ENCODE measurements at regions not wholly inside any gene's neighbourhood (a gene's known extent, or its start where the extent isn't known, plus 50 kb on each side); places are given as distances from the start of the nearest gene placed in this dataset.
"Not testable (repeated sequence)": the region's sequence is repeated elsewhere in the genome, so short reads cannot be mapped to it uniquely, and the experiment has no call there.

DNA sequence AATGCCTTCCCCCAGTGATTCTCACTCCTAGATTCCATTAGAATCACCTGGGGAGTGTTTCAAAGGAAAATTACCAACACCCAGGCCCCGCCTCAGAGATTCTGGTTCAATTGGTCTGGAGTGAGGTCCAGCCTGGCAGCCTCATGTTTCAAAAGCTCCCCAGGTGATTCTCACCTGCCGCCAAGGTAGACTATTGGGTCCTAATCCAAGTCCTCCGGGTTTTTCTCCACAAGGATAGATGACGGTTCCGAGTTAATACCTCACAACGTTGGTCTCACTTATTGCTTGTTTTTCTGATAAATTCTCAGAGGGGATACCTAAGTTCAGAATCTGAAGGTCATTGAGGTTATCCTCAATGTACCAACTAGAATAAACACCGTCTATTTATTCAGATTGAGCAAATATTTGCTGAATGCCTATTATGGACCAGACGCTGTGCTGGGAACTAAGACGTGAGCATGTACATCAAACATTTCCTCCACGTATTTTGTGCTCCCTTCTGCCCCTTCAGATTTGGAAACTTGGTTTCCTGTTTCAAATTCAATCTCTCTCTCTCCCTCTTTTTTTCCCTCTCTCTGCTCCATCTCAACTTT, 97.5 kb downstream of the SEC16B start:
- Histone ChIP-seq H3K27me3 (ENCODE audit: insufficient read depth, poor library complexity, severe bottlenecking) (no peaks in the 10 kb centered on the region), H3K27ac (replicated peaks) (no peak overlapping the region), H3K4me3 (replicated peaks; ENCODE audit: insufficient read depth, low read length) (no peak overlapping the region)
- TF ChIP-seq, protein P1, sequence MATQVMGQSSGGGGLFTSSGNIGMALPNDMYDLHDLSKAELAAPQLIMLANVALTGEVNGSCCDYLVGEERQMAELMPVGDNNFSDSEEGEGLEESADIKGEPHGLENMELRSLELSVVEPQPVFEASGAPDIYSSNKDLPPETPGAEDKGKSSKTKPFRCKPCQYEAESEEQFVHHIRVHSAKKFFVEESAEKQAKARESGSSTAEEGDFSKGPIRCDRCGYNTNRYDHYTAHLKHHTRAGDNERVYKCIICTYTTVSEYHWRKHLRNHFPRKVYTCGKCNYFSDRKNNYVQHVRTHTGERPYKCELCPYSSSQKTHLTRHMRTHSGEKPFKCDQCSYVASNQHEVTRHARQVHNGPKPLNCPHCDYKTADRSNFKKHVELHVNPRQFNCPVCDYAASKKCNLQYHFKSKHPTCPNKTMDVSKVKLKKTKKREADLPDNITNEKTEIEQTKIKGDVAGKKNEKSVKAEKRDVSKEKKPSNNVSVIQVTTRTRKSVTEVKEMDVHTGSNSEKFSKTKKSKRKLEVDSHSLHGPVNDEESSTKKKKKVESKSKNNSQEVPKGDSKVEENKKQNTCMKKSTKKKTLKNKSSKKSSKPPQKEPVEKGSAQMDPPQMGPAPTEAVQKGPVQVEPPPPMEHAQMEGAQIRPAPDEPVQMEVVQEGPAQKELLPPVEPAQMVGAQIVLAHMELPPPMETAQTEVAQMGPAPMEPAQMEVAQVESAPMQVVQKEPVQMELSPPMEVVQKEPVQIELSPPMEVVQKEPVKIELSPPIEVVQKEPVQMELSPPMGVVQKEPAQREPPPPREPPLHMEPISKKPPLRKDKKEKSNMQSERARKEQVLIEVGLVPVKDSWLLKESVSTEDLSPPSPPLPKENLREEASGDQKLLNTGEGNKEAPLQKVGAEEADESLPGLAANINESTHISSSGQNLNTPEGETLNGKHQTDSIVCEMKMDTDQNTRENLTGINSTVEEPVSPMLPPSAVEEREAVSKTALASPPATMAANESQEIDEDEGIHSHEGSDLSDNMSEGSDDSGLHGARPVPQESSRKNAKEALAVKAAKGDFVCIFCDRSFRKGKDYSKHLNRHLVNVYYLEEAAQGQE (IDR thresholded peaks at IDR 0.05; ENCODE audit: insufficient replicate concordance, low read depth), result no peak
- TF ChIP-seq, protein P2, sequence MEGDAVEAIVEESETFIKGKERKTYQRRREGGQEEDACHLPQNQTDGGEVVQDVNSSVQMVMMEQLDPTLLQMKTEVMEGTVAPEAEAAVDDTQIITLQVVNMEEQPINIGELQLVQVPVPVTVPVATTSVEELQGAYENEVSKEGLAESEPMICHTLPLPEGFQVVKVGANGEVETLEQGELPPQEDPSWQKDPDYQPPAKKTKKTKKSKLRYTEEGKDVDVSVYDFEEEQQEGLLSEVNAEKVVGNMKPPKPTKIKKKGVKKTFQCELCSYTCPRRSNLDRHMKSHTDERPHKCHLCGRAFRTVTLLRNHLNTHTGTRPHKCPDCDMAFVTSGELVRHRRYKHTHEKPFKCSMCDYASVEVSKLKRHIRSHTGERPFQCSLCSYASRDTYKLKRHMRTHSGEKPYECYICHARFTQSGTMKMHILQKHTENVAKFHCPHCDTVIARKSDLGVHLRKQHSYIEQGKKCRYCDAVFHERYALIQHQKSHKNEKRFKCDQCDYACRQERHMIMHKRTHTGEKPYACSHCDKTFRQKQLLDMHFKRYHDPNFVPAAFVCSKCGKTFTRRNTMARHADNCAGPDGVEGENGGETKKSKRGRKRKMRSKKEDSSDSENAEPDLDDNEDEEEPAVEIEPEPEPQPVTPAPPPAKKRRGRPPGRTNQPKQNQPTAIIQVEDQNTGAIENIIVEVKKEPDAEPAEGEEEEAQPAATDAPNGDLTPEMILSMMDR (IDR thresholded peaks at IDR 0.05; ENCODE audit: insufficient read depth, low read length), result no peak
- TF ChIP-seq SPI1 (IDR thresholded peaks at IDR 0.05; ENCODE audit: borderline replicate concordance, low read depth) (no peak), POLR2AphosphoS5 (IDR thresholded peaks at IDR 0.05; ENCODE audit: low read depth) (no peak), GABPA (IDR thresholded peaks at IDR 0.05; ENCODE audit: low read depth) (no peak)
- no peak for DNase-seq (ENCODE audit: low read depth in 1 of 2, low spot score in 1 of 2)

DNA sequence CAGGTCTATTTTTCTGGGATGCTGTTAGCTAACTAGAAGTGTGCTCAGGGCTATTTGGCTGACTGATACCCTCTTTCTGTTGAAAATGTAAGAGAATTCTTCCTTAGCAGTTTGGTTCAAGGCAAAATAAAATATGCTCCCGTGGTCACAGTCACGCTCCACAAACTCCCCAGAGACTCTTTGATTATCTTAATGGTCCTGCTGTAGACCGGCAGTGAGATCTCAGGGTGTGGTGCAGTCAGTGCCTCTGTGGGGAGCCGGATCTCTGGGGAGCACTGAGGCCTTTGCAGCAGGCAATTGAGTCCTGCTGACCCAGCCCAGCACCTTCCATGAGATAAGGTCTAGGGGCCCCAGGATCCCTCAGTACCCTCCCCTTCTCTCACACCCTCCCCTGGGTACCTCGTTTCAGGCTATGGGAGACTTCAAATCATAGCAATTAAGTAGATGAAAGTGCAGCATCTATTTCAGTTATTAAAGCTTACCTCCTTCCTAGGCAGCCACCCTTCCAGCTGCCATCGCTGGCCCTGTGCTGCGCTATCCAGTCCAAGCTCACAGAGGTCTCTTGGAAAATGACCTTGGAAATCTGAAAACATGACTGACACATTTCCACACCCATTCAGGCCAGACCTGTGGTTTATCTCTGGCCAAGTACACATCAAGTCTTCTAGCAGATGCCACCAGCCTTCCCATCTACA, 98.1 kb downstream of the SEC16B start:
- no peaks in the 10 kb centered on the region for H3K27me3 ChIP-seq (ENCODE audit: insufficient read depth, poor library complexity, severe bottlenecking)
- no peak for DNase-seq (ENCODE audit: low read depth in 1 of 2, low spot score in 1 of 2)
- H3K27ac ChIP-seq (replicated peaks), result no peak overlapping the region
- no peak overlapping the region for H3K4me3 ChIP-seq (replicated peaks; ENCODE audit: insufficient read depth, low read length)
- no peak for TF ChIP-seq POLR2AphosphoS5 (IDR thresholded peaks at IDR 0.05; ENCODE audit: low read depth)
- TF ChIP-seq, protein P1 (IDR thresholded peaks at IDR 0.05; ENCODE audit: insufficient replicate concordance, low read depth), result no peak

DNA sequence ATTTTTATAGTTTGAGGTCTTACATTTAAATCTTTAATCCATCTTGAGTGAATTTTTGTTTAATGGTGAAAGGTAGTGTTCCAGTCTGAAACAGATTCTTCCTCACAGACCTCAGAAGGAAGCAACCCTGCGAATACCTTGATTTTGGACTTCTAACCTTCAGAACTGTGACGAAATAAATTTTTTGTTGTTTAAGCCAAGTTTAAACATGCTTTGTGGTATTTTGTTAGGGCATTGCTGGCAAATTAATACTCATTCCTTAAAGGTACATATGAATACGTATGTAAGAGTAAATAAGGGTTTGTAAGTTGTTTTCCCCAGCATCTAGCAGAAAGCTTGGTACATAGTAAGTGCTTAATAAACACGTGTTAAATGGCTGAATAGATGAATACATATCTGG, 100.3 kb downstream of the SEC16B start:
- TF ChIP-seq, protein P2 (IDR thresholded peaks at IDR 0.05; ENCODE audit: insufficient read depth, low read length), result no peak
- TF ChIP-seq GABPA (IDR thresholded peaks at IDR 0.05; ENCODE audit: low read depth), result no peak
- H3K4me3 ChIP-seq (replicated peaks; ENCODE audit: insufficient read depth, low read length), result no peak overlapping the region
- no peak overlapping the region for H3K27ac ChIP-seq (replicated peaks)
- no peak for DNase-seq (ENCODE audit: low read depth in 1 of 2, low spot score in 1 of 2)
- no peaks in the 10 kb centered on the region for H3K27me3 ChIP-seq (ENCODE audit: insufficient read depth, poor library complexity, severe bottlenecking)

DNA sequence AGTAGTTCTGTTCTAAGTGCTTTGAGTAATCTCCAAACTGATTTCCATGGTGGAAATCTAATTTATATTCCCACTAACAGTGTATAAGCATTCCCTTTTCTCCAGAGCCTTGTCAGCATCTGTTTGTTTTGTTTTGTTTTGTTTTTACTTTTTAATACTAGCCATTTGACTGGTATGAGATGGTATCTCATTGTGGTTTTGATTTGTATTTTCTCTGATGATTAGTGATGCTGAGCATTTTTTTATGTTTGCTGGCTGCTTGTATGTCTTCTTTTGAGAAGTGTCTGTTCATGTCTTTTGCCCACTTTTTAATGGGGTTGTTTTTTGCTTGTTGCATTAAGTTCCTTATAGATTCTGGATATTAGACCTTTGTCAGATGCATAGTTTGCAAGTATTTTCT, 100.8 kb downstream of the SEC16B start:
- not testable (repeated sequence) for H3K4me3 ChIP-seq (replicated peaks; ENCODE audit: insufficient read depth, low read length); H3K27me3 ChIP-seq (ENCODE audit: insufficient read depth, poor library complexity, severe bottlenecking); DNase-seq (ENCODE audit: low read depth in 1 of 2, low spot score in 1 of 2); H3K27ac ChIP-seq (replicated peaks)

DNA sequence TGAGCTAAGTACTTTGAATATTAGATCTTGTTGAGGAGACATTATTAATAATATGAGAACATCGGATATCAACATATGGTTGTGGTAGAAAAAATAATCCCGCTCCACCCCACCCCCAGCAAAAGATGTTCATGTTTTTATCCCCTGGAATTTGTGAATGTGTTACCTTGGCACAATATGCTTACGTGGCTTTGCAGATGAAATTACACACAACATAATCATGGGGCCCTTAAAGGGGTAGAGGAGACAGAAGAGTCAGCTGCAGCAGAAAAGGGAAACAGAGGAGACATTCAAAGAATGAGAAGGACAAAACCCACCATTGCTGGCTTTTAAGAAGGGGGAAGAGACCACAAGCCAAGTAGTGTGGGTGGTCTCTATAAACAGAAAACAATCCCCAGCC, 104.1 kb downstream of the SEC16B start:
- DNase-seq (ENCODE audit: low read depth in 1 of 2, low spot score in 1 of 2), result no peak
- no peaks in the 10 kb centered on the region for H3K27me3 ChIP-seq (ENCODE audit: insufficient read depth, poor library complexity, severe bottlenecking)
- no peak overlapping the region for H3K27ac ChIP-seq (replicated peaks)
- H3K4me3 ChIP-seq (replicated peaks; ENCODE audit: insufficient read depth, low read length), result no peak overlapping the region
- TF ChIP-seq GABPA (IDR thresholded peaks at IDR 0.05; ENCODE audit: low read depth) (no peak), POLR2AphosphoS5 (IDR thresholded peaks at IDR 0.05; ENCODE audit: low read depth) (no peak), SPI1 (IDR thresholded peaks at IDR 0.05; ENCODE audit: borderline replicate concordance, low read depth) (no peak)
- TF ChIP-seq, protein P2 (IDR thresholded peaks at IDR 0.05; ENCODE audit: insufficient read depth, low read length), result no peak
- TF ChIP-seq, protein P1 (IDR thresholded peaks at IDR 0.05; ENCODE audit: insufficient replicate concordance, low read depth), result no peak
